Adrenal gland (tissue), 9 donors: ENCODE measurements at regions not wholly inside any gene's neighbourhood (a gene's known extent, or its start where the extent isn't known, plus 50 kb on each side); places are given as distances from the start of the nearest gene placed in this dataset.

Experiments
- DNase-seq, 7 donors: peaks; one replicate each; pipeline ENCODE4 v3.0.0-alpha.2; 2019 to 2020
- H3K27ac ChIP-seq, 5 donors: fragments of 200-600 bp; sonication (generic) in 4 of 5; 1 replicate in 3 of 5; 2 replicates in 2 of 5; pipeline versions ENCODE4 v1.5.1 to v1.8.0; 2016 to 2020; ENCODE audit warnings: mild to moderate bottlenecking in 1 of 5
- H3K27me3 ChIP-seq: fragments of 200-600 bp; 2 replicates; pipeline ENCODE4 v1.8.0; 2021
- H3K36me3 ChIP-seq, 2 donors: fragments of 200-600 bp; replicated peaks in 1 of 2; 1 replicate in 1 of 2; 2 replicates in 1 of 2; pipeline versions ENCODE4 v1.5.1 to v1.8.0; 2018 to 2022
- H3K4me1 ChIP-seq, 2 donors: fragments of 200-600 bp; replicated peaks in 1 of 2; 1 replicate in 1 of 2; 2 replicates in 1 of 2; pipeline versions ENCODE4 v1.5.1 to v1.8.0; 2018 to 2021
- H3K4me3 ChIP-seq, 4 donors: fragments of 200-600 bp; sonication (generic) in 3 of 4; one replicate each; pipeline ENCODE4 v1.5.1; 2016 to 2018
- H3K9me3 ChIP-seq, 3 donors: fragments of 200-600 bp; sonication (generic) in 1 of 3; replicated peaks in 1 of 3; 1 replicate in 2 of 3; 2 replicates in 1 of 3; pipeline versions ENCODE4 v1.5.1 to v1.8.0; 2016 to 2021
- POLR2A ChIP-seq, 2 donors: fragments of 450-650 bp; IDR thresholded peaks; one replicate each; pipeline ENCODE4 v1.6.1; 2017; ENCODE audit warnings: antibody characterized with exemption in 2 of 2, mild to moderate bottlenecking in 2 of 2, moderate library complexity in 1 of 2
- WGBS, 4 donors: extraction: QIAGEN DNeasy Blood & Tissue Kit in 2 of 4; methylation state at CpG; one replicate each; pipeline versions ENCODE4 v1.1.5 to v1.1.7; 2013 to 2017; 5-methylcytosine and 5-hydroxymethylcytosine counted together
- intact Hi-C, 2 donors: fragments of 100-400 bp; cut with DNase I; formaldehyde crosslinking; loops; one replicate each; pipeline versions ENCODE4 v1.14.1 to v1.15.0; 2022 to 2023
- TF ChIP-seq, protein P1 (sequence below), 6 experiments: fragments of 450-650 bp in 4 of 6; fragments of 200-600 bp in 2 of 6; sonication (generic) in 1 of 6; IDR thresholded peaks; 1 replicate in 5 of 6; 2 replicates in 1 of 6; pipeline versions ENCODE4 v1.5.1 to v1.8.0; 2016 to 2021; ENCODE audit warnings: antibody characterized with exemption in 6 of 6, mild to moderate bottlenecking in 2 of 6, moderate library complexity in 1 of 6
- donor health status: healthy with polysubstance abuse.
- donor health status: Bipolar disorder and iron deficiency.
- donor health status: DM: yes; HTN: yes; CAD: no.
- donor health status: DM: no; HTN: no; CAD: no.
- donor health status: DM: no; HTN: no; CAD: no.

DNA sequence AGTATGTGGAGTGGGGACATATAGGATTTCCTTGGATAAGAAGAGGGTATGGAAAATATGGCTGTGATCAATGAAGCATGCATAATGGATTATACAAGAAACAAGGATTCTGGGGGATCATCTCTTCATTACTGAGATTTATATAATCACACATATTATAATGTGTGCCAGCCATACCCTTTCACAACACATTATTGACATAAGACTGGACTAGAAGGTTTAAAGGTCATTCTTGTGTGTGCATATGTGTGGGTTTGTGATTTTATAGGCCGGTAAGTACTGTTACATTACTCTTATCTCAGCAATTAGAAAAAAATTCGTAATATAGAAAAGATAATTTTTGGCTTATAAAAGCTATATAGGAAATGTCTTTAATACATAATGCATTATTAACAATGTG, 62.2 kb upstream of the DCC start:
- WGBS, 4 donors, result 61 to 72% (median 68%) methylated on average over 2 of the region's 2 CpGs

DNA sequence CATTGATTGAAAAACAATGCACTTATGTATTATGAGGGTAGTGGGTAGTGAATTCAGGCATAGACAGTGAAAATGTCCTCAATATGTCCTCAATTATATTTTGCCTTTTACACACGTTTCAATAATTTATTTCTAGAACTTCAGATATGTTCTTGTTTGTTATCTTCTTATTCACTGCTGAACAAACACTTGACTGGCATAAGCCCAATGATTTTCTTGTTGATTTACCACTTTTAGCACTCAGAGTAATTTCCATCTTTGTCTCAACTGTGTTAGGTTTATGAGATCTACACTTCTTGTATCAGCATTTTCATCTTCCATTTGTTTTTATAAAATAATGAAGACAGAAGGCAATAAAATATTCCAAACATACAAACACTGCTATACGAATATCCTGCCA, 61.8 kb upstream of the DCC start:
- intact Hi-C loops, result no loop called here

More for the DNA sequence above, 62.2 kb upstream of the DCC start:
- Histone ChIP-seq H3K36me3 (no peaks in the 10 kb centered on the region), H3K9me3 (no peaks in the 10 kb centered on the region), H3K27ac (no peak overlapping the region), H3K4me1 (no peaks in the 10 kb centered on the region), H3K4me3 (no peak overlapping the region), H3K27me3 (no peaks in the 10 kb centered on the region)
- TF ChIP-seq, protein P1, sequence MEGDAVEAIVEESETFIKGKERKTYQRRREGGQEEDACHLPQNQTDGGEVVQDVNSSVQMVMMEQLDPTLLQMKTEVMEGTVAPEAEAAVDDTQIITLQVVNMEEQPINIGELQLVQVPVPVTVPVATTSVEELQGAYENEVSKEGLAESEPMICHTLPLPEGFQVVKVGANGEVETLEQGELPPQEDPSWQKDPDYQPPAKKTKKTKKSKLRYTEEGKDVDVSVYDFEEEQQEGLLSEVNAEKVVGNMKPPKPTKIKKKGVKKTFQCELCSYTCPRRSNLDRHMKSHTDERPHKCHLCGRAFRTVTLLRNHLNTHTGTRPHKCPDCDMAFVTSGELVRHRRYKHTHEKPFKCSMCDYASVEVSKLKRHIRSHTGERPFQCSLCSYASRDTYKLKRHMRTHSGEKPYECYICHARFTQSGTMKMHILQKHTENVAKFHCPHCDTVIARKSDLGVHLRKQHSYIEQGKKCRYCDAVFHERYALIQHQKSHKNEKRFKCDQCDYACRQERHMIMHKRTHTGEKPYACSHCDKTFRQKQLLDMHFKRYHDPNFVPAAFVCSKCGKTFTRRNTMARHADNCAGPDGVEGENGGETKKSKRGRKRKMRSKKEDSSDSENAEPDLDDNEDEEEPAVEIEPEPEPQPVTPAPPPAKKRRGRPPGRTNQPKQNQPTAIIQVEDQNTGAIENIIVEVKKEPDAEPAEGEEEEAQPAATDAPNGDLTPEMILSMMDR (IDR thresholded peaks at IDR 0.05), result no peak
- no peak for TF ChIP-seq POLR2A (IDR thresholded peaks at IDR 0.05)
- DNase-seq, result no peak
- intact Hi-C loops, result no loop called here

DNA sequence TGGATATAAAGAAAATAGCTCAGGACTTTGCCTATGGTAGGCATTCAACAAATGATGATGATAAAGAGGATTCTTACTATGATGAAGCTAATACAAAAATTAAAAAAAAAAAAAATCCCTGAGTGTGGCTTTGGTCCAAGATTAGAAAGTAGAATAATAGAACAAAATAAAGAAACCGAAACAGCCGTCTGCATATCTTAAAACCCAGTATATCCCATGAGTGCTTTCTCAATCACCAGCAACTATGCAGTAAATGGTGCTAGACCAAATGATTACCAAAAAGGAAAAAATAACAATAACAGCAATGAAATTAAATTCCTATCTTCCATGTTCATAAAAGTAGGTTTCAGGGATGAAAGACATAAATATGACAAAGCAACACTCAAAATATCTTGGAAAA, 59.3 kb upstream of the DCC start:
- H3K36me3 ChIP-seq, result no peaks in the 10 kb centered on the region
- intact Hi-C loops, result no loop called here
- TF ChIP-seq POLR2A (IDR thresholded peaks at IDR 0.05), result no peak
- TF ChIP-seq, protein P1 (IDR thresholded peaks at IDR 0.05), result no peak
- H3K27ac ChIP-seq, result no peak overlapping the region
- no peak for DNase-seq
- H3K27me3 ChIP-seq, result no peaks in the 10 kb centered on the region
- H3K4me1 ChIP-seq, result no peaks in the 10 kb centered on the region
- WGBS, 4 donors, result 70 to 86% (median 81%) methylated on average over 2 of the region's 2 CpGs
- H3K9me3 ChIP-seq, result no peaks in the 10 kb centered on the region
- H3K4me3 ChIP-seq, result no peak overlapping the region

More for the DNA sequence above, 61.8 kb upstream of the DCC start:
- no peak for TF ChIP-seq POLR2A (IDR thresholded peaks at IDR 0.05)
- TF ChIP-seq, protein P1 (IDR thresholded peaks at IDR 0.05), result no peak
- Histone ChIP-seq H3K4me1 (no peaks in the 10 kb centered on the region), H3K27ac (no peak overlapping the region), H3K4me3 (no peak overlapping the region), H3K36me3 (no peaks in the 10 kb centered on the region), H3K27me3 (no peaks in the 10 kb centered on the region), H3K9me3 (no peaks in the 10 kb centered on the region)
- 21 to 38% (median 29%) methylated on average over 2 of the region's 2 CpGs for whole genome bisulfite sequencing, 4 donors
- no peak for DNase-seq

DNA sequence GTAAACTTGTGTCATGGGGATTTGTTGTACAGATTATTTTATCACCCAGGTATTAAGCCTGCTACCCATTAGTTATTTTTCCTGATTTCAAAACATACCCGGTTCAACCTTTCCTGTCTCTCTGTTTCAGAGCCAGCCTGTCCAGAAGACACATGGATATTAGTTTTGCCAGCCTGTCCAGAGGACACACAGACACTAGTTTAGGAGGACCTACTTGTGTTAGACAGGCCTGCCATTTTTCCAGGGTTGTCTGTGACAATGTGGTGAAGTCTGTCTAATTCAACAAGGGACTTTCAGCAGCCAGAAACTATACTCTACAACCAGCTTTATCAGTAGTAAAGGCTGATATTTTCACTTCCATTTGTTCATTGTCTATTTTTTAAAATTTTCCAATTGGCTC, 56.1 kb upstream of the DCC start:
- Histone ChIP-seq H3K4me1 (no peaks in the 10 kb centered on the region), H3K4me3 (no peak overlapping the region), H3K36me3 (no peaks in the 10 kb centered on the region), H3K27me3 (no peaks in the 10 kb centered on the region), H3K27ac (no peak overlapping the region), H3K9me3 (no peaks in the 10 kb centered on the region)
- TF ChIP-seq, protein P1 (IDR thresholded peaks at IDR 0.05), result no peak
- TF ChIP-seq POLR2A (IDR thresholded peaks at IDR 0.05), result no peak
- 44 to 50% (median 47%) methylated on average over 1 of the region's 1 CpG for WGBS, 4 donors
- DNase-seq, result no peak
- intact Hi-C loops, result no loop called here
